GM23338 (cell line): ENCODE measurements at regions not wholly inside any gene's neighbourhood (a gene's known extent, or its start where the extent isn't known, plus 50 kb on each side); places are given as distances from the start of the nearest gene placed in this dataset.
A peak's percentile ranks its signal among the peaks of the same experiment; 100 is the strongest.

ENCODE experiments used
- ATAC-seq: fragments of 200-7000 bp; cut with Tn5 transposase; 3 replicates; pipeline ENCODE4 v1.9.1; 2020
- DNase-seq: peaks from one replicate; pipeline ENCODE4 v3.0.0-alpha.2; 2015; ENCODE audit warnings: low spot score
- H2AFZ ChIP-seq: fragments of 200-600 bp; sonication (generic); 2 replicates; pipeline ENCODE4 v1.8.0; 2016; ENCODE audit warnings: antibody characterized with exemption, mild to moderate bottlenecking, moderate library complexity
- H3F3A ChIP-seq: fragments of 200-600 bp; sonication (generic); replicated peaks from 2 replicates; pipeline ENCODE4 v1.8.0; 2017; ENCODE audit warnings: antibody characterized with exemption, mixed run types, low read depth
- H3K27ac ChIP-seq: fragments of 200-600 bp; sonication (generic); 2 replicates; pipeline ENCODE4 v1.6.1; 2016; ENCODE audit warnings: low read depth
- H3K27me3 ChIP-seq: fragments of 200-600 bp; sonication (generic); 2 replicates; pipeline ENCODE4 v1.8.0; 2016; ENCODE audit warnings: mild to moderate bottlenecking, mixed run types, moderate library complexity; ENCODE audit not compliant: insufficient read depth
- H3K36me3 ChIP-seq: fragments of 200-600 bp; sonication (generic); 2 replicates; pipeline ENCODE4 v1.8.0; 2016; ENCODE audit warnings: mild to moderate bottlenecking; ENCODE audit not compliant: insufficient read depth
- H3K4me1 ChIP-seq: fragments of 200-600 bp; sonication (generic); 2 replicates; pipeline ENCODE4 v1.8.0; 2016; ENCODE audit warnings: mild to moderate bottlenecking, moderate library complexity; ENCODE audit not compliant: insufficient read depth
- H3K4me2 ChIP-seq: fragments of 200-600 bp; sonication (generic); 2 replicates; pipeline ENCODE4 v1.7.1; 2017; ENCODE audit warnings: mixed run types
- H3K4me3 ChIP-seq: fragments of 200-600 bp; sonication (generic); 2 replicates; pipeline ENCODE4 v1.6.1; 2016; ENCODE audit warnings: mixed run types
- H3K79me2 ChIP-seq: fragments of 200-600 bp; sonication (generic); replicated peaks from 2 replicates; pipeline ENCODE4 v1.8.0; 2017; ENCODE audit warnings: mild to moderate bottlenecking; ENCODE audit not compliant: insufficient read depth
- H3K9me2 ChIP-seq: fragments of 200-600 bp; sonication (generic); 2 replicates; pipeline ENCODE4 v1.8.0; 2017; ENCODE audit not compliant: insufficient read depth
- H4K20me1 ChIP-seq: fragments of 200-600 bp; sonication (generic); replicated peaks from 2 replicates; pipeline ENCODE4 v1.8.0; 2017; ENCODE audit warnings: mild to moderate bottlenecking; ENCODE audit not compliant: insufficient read depth
- H3K27ac Mint-ChIP-seq: 2 replicates; pipeline ENCODE4 v1.8.0; 2020; ENCODE audit warnings: inconsistent platforms, mild to moderate bottlenecking, moderate library complexity, mixed read lengths
- H3K27me3 Mint-ChIP-seq: 3 replicates; pipeline ENCODE4 v1.8.0; 2022; ENCODE audit warnings: low read depth, mild to moderate bottlenecking, moderate library complexity, mixed read lengths, inconsistent platforms; ENCODE audit not compliant: insufficient read depth, poor library complexity
- H3K36me3 Mint-ChIP-seq: 3 replicates; pipeline ENCODE4 v1.8.0; 2021; ENCODE audit warnings: low read depth, mild to moderate bottlenecking, inconsistent platforms, moderate library complexity, mixed read lengths
- H3K4me1 Mint-ChIP-seq: 3 replicates; pipeline ENCODE4 v1.8.0; 2020; ENCODE audit warnings: mild to moderate bottlenecking, inconsistent platforms, mixed read lengths
- H3K4me3 Mint-ChIP-seq: 3 replicates; pipeline ENCODE4 v1.8.0; 2021; ENCODE audit warnings: moderate library complexity, mild to moderate bottlenecking, inconsistent platforms, mixed read lengths
- H3K9me3 Mint-ChIP-seq: 3 replicates; pipeline ENCODE4 v1.8.0; 2020; ENCODE audit warnings: moderate library complexity, mild to moderate bottlenecking, inconsistent platforms, mixed read lengths
- EZH2 ChIP-seq: fragments of 200-600 bp; sonication (generic); IDR thresholded peaks from one replicate; pipeline ENCODE4 v1.8.0; 2017; ENCODE audit warnings: antibody characterized with exemption, mild to moderate bottlenecking, low read depth; ENCODE audit not compliant: unreplicated experiment
- EZH2phosphoT487 ChIP-seq: fragments of 200-600 bp; sonication (generic); IDR thresholded peaks from one replicate; pipeline ENCODE4 v1.8.1; 2018; ENCODE audit warnings: antibody characterized with exemption; ENCODE audit not compliant: unreplicated experiment
- JUNB ChIP-seq: IDR thresholded peaks from one replicate; pipeline ENCODE4 v1.6.1; 2016; ENCODE audit warnings: antibody characterized with exemption; ENCODE audit not compliant: unreplicated experiment
- NANOG ChIP-seq: IDR thresholded peaks from 2 replicates; pipeline ENCODE4 v1.6.1; 2016; ENCODE audit warnings: antibody characterized with exemption, borderline replicate concordance
- POLR2AphosphoS5 ChIP-seq: IDR thresholded peaks from 2 replicates; pipeline ENCODE4 v1.6.1; 2016; ENCODE audit warnings: antibody characterized with exemption, low read depth
- STAT1 ChIP-seq: IDR thresholded peaks from one replicate; pipeline ENCODE4 v1.6.1; 2016; ENCODE audit warnings: antibody characterized with exemption; ENCODE audit not compliant: unreplicated experiment
- ZNF114 ChIP-seq: fragments of 250-450 bp; sonication (Bioruptor Pico); IDR thresholded peaks from 2 replicates; pipeline ENCODE4 v1.5.0; 2020; ENCODE audit warnings: mild to moderate bottlenecking, moderate library complexity
- TF ChIP-seq, protein P1 (sequence below): fragments of 250-450 bp; sonication (Bioruptor Pico); IDR thresholded peaks from 2 replicates; pipeline ENCODE4 v1.5.0; 2020; ENCODE audit warnings: mild to moderate bottlenecking, moderate library complexity
- TF ChIP-seq, protein P2 (sequence below), 2 experiments: fragments of 200-600 bp in 1 of 2; sonication (generic) in 1 of 2; conservative IDR thresholded peaks; 2 replicates each; pipeline versions ENCODE4 v1.5.1 to v1.6.1; 2016 to 2017; ENCODE audit warnings: antibody characterized with exemption in 2 of 2, low read depth in 2 of 2, mild to moderate bottlenecking in 2 of 2, moderate library complexity in 1 of 2
- TF ChIP-seq, protein P3 (sequence below): IDR thresholded peaks from 2 replicates; pipeline ENCODE4 v1.6.1; 2016; ENCODE audit warnings: antibody characterized with exemption

DNA sequence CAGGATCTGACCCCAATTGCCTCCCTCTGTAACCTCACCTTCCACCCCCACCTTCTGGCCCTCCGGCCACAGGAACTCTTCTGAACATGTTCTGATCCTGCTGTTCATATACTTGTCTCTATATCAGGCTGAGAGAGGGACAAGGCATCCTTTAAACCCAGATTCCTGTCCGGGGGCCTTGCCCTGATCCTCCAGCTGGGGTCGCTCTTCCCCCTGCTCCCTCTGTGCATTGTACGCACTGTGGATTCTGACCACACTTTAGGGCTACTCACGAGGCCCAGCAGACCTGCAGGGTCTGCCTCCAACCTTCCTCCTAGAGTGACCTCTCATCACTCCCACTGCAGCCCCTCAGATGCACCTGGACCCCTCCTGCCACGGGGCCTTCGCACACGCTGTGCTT lies 269.3 kb downstream of the UQCRFS1 start:
- DNase-seq (peak; percentile 53), ATAC-seq (peak; percentile 66)
- no peak overlapping the region for H3K27ac ChIP-seq

DNA sequence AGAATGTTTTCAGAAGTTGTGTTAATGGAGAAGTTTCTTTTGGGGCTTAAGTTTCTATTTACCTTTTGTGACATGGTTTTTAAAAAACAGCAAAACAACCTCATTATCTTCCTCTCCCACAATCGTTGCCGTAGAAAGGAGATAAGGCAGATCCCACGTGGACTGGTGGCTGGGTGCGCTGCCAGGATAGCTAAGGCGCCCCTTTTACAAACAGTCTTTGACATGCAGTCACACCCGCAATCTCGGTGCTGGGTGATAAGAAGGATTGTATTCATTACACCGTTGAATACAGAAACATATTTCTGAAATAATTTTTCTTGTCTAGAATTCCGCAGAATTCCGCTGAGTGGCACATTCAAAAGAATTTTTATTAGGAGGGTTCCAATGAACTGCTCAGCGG lies 271.1 kb downstream of the UQCRFS1 start:
- Histone ChIP-seq H3K4me2 (no peak overlapping the region), H3K4me1 (no peaks in the 10 kb centered on the region), H3K79me2 (no peaks in the 10 kb centered on the region), H3K27ac (no peak overlapping the region), H4K20me1 (no peaks in the 10 kb centered on the region), H2AFZ (no peak overlapping the region), H3K36me3 (no peaks in the 10 kb centered on the region), H3K27me3 (no peaks in the 10 kb centered on the region), H3K4me3 (no peak overlapping the region), H3K9me2 (peaks cover 6% of the 10 kb centered on the region; the same call in 1 of the 2 replicates), H3F3A (no peaks in the 10 kb centered on the region)
- H3K36me3 Mint-ChIP-seq: no peaks in the 10 kb centered on the region
- no peak overlapping the region for H3K27ac Mint-ChIP-seq
- peaks cover 4% of the 10 kb centered on the region for H3K27me3 Mint-ChIP-seq
- DNase-seq: no peak
- H3K9me3 Mint-ChIP-seq: peaks cover 2% of the 10 kb centered on the region; the same call in 2 of the 3 replicates
- H3K4me1 Mint-ChIP-seq: no peaks in the 10 kb centered on the region
- no peak overlapping the region for H3K4me3 Mint-ChIP-seq
- no peak for ATAC-seq
- no peak for TF ChIP-seq STAT1
- TF ChIP-seq, protein P1, sequence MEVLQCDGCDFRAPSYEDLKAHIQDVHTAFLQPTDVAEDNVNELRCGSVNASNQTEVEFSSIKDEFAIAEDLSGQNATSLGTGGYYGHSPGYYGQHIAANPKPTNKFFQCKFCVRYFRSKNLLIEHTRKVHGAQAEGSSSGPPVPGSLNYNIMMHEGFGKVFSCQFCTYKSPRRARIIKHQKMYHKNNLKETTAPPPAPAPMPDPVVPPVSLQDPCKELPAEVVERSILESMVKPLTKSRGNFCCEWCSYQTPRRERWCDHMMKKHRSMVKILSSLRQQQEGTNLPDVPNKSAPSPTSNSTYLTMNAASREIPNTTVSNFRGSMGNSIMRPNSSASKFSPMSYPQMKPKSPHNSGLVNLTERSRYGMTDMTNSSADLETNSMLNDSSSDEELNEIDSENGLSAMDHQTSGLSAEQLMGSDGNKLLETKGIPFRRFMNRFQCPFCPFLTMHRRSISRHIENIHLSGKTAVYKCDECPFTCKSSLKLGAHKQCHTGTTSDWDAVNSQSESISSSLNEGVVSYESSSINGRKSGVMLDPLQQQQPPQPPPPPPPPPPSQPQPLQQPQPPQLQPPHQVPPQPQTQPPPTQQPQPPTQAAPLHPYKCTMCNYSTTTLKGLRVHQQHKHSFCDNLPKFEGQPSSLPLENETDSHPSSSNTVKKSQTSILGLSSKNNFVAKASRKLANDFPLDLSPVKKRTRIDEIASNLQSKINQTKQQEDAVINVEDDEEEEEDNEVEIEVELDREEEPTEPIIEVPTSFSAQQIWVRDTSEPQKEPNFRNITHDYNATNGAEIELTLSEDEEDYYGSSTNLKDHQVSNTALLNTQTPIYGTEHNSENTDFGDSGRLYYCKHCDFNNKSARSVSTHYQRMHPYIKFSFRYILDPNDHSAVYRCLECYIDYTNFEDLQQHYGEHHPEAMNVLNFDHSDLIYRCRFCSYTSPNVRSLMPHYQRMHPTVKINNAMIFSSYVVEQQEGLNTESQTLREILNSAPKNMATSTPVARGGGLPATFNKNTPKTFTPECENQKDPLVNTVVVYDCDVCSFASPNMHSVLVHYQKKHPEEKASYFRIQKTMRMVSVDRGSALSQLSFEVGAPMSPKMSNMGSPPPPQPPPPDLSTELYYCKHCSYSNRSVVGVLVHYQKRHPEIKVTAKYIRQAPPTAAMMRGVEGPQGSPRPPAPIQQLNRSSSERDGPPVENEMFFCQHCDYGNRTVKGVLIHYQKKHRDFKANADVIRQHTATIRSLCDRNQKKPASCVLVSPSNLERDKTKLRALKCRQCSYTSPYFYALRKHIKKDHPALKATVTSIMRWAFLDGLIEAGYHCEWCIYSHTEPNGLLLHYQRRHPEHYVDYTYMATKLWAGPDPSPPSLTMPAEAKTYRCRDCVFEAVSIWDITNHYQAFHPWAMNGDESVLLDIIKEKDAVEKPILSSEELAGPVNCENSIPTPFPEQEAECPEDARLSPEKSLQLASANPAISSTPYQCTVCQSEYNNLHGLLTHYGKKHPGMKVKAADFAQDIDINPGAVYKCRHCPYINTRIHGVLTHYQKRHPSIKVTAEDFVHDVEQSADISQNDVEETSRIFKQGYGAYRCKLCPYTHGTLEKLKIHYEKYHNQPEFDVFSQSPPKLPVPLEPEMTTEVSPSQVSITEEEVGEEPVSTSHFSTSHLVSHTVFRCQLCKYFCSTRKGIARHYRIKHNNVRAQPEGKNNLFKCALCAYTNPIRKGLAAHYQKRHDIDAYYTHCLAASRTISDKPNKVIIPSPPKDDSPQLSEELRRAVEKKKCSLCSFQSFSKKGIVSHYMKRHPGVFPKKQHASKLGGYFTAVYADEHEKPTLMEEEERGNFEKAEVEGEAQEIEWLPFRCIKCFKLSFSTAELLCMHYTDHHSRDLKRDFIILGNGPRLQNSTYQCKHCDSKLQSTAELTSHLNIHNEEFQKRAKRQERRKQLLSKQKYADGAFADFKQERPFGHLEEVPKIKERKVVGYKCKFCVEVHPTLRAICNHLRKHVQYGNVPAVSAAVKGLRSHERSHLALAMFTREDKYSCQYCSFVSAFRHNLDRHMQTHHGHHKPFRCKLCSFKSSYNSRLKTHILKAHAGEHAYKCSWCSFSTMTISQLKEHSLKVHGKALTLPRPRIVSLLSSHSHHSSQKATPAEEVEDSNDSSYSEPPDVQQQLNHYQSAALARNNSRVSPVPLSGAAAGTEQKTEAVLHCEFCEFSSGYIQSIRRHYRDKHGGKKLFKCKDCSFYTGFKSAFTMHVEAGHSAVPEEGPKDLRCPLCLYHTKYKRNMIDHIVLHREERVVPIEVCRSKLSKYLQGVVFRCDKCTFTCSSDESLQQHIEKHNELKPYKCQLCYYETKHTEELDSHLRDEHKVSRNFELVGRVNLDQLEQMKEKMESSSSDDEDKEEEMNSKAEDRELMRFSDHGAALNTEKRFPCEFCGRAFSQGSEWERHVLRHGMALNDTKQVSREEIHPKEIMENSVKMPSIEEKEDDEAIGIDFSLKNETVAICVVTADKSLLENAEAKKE (CRISPR knock-in tag): no peak
- TF ChIP-seq POLR2AphosphoS5: no peak
- TF ChIP-seq JUNB: no peak
- TF ChIP-seq, protein P2, sequence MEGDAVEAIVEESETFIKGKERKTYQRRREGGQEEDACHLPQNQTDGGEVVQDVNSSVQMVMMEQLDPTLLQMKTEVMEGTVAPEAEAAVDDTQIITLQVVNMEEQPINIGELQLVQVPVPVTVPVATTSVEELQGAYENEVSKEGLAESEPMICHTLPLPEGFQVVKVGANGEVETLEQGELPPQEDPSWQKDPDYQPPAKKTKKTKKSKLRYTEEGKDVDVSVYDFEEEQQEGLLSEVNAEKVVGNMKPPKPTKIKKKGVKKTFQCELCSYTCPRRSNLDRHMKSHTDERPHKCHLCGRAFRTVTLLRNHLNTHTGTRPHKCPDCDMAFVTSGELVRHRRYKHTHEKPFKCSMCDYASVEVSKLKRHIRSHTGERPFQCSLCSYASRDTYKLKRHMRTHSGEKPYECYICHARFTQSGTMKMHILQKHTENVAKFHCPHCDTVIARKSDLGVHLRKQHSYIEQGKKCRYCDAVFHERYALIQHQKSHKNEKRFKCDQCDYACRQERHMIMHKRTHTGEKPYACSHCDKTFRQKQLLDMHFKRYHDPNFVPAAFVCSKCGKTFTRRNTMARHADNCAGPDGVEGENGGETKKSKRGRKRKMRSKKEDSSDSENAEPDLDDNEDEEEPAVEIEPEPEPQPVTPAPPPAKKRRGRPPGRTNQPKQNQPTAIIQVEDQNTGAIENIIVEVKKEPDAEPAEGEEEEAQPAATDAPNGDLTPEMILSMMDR (conservative IDR thresholded peaks at IDR 0.05; ENCODE audit: low read depth in 2 of 2): no peak
- no peak for TF ChIP-seq EZH2
- TF ChIP-seq, protein P3, sequence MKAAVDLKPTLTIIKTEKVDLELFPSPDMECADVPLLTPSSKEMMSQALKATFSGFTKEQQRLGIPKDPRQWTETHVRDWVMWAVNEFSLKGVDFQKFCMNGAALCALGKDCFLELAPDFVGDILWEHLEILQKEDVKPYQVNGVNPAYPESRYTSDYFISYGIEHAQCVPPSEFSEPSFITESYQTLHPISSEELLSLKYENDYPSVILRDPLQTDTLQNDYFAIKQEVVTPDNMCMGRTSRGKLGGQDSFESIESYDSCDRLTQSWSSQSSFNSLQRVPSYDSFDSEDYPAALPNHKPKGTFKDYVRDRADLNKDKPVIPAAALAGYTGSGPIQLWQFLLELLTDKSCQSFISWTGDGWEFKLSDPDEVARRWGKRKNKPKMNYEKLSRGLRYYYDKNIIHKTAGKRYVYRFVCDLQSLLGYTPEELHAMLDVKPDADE: no peak
- no peak for TF ChIP-seq EZH2phosphoT487
- TF ChIP-seq NANOG: no peak

More for the DNA sequence above, 269.3 kb downstream of the UQCRFS1 start:
- TF ChIP-seq ZNF114 (CRISPR knock-in tag): no peak
- TF ChIP-seq, protein P2 (conservative IDR thresholded peaks at IDR 0.05; ENCODE audit: low read depth in 2 of 2): peak; percentile 61 to 62
- Mint-ChIP-seq H3K27me3 (peaks cover 4% of the 10 kb centered on the region), H3K4me1 (no peaks in the 10 kb centered on the region), H3K9me3 (peaks cover 2% of the 10 kb centered on the region; the same call in 2 of the 3 replicates), H3K27ac (no peak overlapping the region), H3K4me3 (no peak overlapping the region), H3K36me3 (no peaks in the 10 kb centered on the region)
- Histone ChIP-seq H3K4me1 (no peaks in the 10 kb centered on the region), H3K4me2 (no peak overlapping the region), H3K9me2 (peaks cover 6% of the 10 kb centered on the region; the same call in 1 of the 2 replicates), H3K36me3 (no peaks in the 10 kb centered on the region), H3K4me3 (no peak overlapping the region), H4K20me1 (no peaks in the 10 kb centered on the region), H3F3A (no peaks in the 10 kb centered on the region), H3K79me2 (no peaks in the 10 kb centered on the region), H3K27me3 (no peaks in the 10 kb centered on the region), H2AFZ (no peak overlapping the region)
